HL-60 (cell line): ENCODE measurements at regions not wholly inside any gene's neighbourhood (a gene's known extent, or its start where the extent isn't known, plus 50 kb on each side); places are given as distances from the start of the nearest gene placed in this dataset.

ENCODE experiments used
- DNase-seq, 2 experiments: peaks; one replicate each; pipeline ENCODE4 v3.0.0-alpha.2; 2010 to 2020; ENCODE audit warnings: low read depth in 1 of 2, low spot score in 1 of 2
- H3K27ac ChIP-seq: fragments of 250-450 bp; sonication (Bioruptor Pico); replicated peaks from 2 replicates; pipeline ENCODE4 v1.5.1; 2020; ENCODE audit warnings: mild to moderate bottlenecking, moderate library complexity
- H3K27me3 ChIP-seq: fragments of 250-450 bp; sonication (Bioruptor Pico); 2 replicates; pipeline ENCODE4 v1.5.1; 2021; ENCODE audit warnings: mild to moderate bottlenecking, moderate library complexity; ENCODE audit not compliant: insufficient read depth, poor library complexity, severe bottlenecking
- H3K4me3 ChIP-seq: replicated peaks from 2 replicates; pipeline ENCODE4 v1.5.1; 2011; ENCODE audit warnings: mild to moderate bottlenecking, control low read depth, low read length; ENCODE audit not compliant: insufficient read depth
- GABPA ChIP-seq: IDR thresholded peaks from 2 replicates; pipeline ENCODE4 v1.6.1; 2012; ENCODE audit warnings: low read depth
- POLR2AphosphoS5 ChIP-seq: IDR thresholded peaks from 2 replicates; pipeline ENCODE4 v1.6.1; 2012; ENCODE audit warnings: low read depth
- SPI1 ChIP-seq: IDR thresholded peaks from 2 replicates; pipeline ENCODE4 v1.6.1; 2012; ENCODE audit warnings: low read depth, mild to moderate bottlenecking, borderline replicate concordance
- TF ChIP-seq, protein P1 (sequence below): IDR thresholded peaks from 2 replicates; pipeline ENCODE4 v1.6.1; 2012; ENCODE audit warnings: low read depth; ENCODE audit not compliant: insufficient replicate concordance
- TF ChIP-seq, protein P2 (sequence below): IDR thresholded peaks from one replicate; pipeline ENCODE4 v1.5.1; 2011; ENCODE audit warnings: low read length, control low read depth, inconsistent platforms; ENCODE audit not compliant: insufficient read depth

DNA sequence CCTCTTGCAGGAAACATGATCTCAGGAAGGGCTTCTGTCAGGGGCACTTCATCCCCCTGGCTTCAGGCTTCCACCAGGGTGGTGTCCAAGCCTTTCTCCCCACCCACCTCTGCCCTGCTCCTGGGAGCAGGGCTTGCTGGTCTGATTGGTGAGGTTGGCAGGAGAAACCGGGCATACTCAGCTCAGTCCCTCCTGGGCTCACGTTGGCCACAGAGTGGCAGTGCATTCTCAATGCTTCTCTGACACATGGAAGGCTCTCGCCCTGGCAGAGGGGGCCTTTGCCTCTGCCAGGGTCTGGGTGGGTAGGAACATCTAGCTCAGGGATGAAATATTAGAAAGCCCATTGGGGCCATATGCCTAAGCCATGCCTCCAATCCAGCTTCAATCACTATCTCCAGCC lies 142.8 kb downstream of the AXIN2 start:
- Histone ChIP-seq H3K27me3 (no peaks in the 10 kb centered on the region), H3K4me3 (no peak overlapping the region), H3K27ac (no peak overlapping the region)
- DNase-seq: no peak
- TF ChIP-seq POLR2AphosphoS5: no peak
- TF ChIP-seq SPI1: no peak
- no peak for TF ChIP-seq GABPA
- TF ChIP-seq, protein P1, sequence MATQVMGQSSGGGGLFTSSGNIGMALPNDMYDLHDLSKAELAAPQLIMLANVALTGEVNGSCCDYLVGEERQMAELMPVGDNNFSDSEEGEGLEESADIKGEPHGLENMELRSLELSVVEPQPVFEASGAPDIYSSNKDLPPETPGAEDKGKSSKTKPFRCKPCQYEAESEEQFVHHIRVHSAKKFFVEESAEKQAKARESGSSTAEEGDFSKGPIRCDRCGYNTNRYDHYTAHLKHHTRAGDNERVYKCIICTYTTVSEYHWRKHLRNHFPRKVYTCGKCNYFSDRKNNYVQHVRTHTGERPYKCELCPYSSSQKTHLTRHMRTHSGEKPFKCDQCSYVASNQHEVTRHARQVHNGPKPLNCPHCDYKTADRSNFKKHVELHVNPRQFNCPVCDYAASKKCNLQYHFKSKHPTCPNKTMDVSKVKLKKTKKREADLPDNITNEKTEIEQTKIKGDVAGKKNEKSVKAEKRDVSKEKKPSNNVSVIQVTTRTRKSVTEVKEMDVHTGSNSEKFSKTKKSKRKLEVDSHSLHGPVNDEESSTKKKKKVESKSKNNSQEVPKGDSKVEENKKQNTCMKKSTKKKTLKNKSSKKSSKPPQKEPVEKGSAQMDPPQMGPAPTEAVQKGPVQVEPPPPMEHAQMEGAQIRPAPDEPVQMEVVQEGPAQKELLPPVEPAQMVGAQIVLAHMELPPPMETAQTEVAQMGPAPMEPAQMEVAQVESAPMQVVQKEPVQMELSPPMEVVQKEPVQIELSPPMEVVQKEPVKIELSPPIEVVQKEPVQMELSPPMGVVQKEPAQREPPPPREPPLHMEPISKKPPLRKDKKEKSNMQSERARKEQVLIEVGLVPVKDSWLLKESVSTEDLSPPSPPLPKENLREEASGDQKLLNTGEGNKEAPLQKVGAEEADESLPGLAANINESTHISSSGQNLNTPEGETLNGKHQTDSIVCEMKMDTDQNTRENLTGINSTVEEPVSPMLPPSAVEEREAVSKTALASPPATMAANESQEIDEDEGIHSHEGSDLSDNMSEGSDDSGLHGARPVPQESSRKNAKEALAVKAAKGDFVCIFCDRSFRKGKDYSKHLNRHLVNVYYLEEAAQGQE: no peak
- TF ChIP-seq, protein P2, sequence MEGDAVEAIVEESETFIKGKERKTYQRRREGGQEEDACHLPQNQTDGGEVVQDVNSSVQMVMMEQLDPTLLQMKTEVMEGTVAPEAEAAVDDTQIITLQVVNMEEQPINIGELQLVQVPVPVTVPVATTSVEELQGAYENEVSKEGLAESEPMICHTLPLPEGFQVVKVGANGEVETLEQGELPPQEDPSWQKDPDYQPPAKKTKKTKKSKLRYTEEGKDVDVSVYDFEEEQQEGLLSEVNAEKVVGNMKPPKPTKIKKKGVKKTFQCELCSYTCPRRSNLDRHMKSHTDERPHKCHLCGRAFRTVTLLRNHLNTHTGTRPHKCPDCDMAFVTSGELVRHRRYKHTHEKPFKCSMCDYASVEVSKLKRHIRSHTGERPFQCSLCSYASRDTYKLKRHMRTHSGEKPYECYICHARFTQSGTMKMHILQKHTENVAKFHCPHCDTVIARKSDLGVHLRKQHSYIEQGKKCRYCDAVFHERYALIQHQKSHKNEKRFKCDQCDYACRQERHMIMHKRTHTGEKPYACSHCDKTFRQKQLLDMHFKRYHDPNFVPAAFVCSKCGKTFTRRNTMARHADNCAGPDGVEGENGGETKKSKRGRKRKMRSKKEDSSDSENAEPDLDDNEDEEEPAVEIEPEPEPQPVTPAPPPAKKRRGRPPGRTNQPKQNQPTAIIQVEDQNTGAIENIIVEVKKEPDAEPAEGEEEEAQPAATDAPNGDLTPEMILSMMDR: no peak

DNA sequence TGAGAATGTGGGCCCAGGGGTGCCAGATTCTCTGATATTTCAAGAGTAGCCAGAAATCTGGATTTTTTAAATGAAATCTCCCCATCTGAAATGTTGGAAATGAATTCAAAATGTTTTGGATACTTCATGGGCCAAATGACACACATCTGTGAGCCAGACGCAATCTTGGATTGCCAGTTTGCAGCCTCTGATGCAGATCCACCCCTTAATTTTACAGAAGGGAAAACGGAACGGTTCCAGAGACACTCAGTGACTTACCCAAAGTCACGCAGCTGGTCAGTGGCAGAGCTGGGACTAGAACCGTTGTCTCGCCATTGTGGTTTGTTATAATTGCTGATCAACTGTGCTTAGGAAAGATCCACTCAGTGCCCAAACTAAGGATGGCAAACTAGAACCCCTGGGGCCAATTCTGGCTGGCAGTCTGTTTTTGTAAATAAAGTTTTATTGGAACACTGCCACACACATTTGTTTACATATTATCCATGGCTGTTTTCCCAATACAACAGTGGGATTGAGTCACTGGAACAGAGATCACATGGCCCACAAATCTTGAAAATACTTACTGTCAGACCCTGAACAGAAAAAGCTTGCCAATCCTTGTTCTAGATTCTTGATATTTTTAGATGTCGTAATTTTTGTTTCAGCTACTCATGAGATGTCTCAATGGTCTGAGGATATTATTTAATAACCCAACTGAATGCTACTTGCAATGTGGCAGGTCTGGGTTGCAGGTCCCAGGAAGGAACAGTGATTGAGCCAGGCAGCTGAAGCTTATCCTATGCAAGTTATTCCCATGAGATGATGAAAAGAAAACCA lies 143.8 kb downstream of the AXIN2 start:
- no peak for TF ChIP-seq SPI1
- TF ChIP-seq, protein P2: no peak
- TF ChIP-seq POLR2AphosphoS5: no peak

DNA sequence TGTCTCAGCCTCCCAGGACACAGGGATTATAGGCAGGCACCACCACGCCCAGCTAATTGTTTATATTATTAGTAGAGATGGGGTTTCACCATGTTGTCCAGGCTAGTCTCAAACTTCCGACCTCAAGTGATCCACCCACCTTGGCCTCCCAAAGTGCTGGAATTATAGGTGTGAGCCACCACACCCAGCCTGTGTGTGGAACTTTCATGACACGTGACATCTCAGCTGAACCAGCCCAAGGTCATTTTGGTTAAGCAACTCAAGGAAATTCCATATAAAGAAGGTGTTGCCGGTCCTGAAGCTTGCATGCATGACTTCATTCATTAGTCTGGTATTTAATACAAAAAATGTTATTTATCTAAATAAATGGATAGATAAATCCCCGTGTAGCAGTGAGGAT lies 145.5 kb downstream of the AXIN2 start:
- DNase-seq: no peak
- Histone ChIP-seq H3K27me3 (no peaks in the 10 kb centered on the region), H3K27ac (no peak overlapping the region), H3K4me3 (no peak overlapping the region)
- TF ChIP-seq GABPA: no peak
- no peak for TF ChIP-seq SPI1
- no peak for TF ChIP-seq POLR2AphosphoS5
- TF ChIP-seq, protein P1: no peak
- TF ChIP-seq, protein P2: no peak

More for the DNA sequence above, 143.8 kb downstream of the AXIN2 start:
- Histone ChIP-seq H3K27ac (no peak overlapping the region), H3K4me3 (no peak overlapping the region), H3K27me3 (no peaks in the 10 kb centered on the region)
- no peak for DNase-seq
